ENCODE measurements at regions not wholly inside any gene's neighbourhood (a gene's known extent, or its start where the extent isn't known, plus 50 kb on each side); places are given as distances from the start of the nearest gene placed in this dataset.

DNA sequence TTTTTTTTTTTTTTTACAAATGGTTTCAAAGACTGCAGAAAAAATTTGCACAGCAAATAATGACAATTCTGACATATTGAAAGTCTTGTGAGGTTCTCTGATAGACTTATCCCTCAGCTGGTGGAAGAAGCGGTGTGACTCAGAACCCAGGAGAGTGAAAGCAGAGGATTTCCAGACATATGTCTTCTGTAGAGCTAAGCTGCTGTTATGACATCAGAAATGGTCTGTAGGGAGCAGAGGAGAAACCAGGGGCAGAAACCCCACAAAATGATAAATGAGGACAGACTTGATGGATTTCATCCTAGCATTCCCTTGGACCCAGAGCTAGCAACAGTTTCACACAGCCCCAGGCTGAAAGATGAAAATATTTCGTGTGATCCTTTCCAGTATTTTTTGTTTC lies 582.6 kb downstream of the METTL15 start:
- TF ChIP-seq, protein P1, sequence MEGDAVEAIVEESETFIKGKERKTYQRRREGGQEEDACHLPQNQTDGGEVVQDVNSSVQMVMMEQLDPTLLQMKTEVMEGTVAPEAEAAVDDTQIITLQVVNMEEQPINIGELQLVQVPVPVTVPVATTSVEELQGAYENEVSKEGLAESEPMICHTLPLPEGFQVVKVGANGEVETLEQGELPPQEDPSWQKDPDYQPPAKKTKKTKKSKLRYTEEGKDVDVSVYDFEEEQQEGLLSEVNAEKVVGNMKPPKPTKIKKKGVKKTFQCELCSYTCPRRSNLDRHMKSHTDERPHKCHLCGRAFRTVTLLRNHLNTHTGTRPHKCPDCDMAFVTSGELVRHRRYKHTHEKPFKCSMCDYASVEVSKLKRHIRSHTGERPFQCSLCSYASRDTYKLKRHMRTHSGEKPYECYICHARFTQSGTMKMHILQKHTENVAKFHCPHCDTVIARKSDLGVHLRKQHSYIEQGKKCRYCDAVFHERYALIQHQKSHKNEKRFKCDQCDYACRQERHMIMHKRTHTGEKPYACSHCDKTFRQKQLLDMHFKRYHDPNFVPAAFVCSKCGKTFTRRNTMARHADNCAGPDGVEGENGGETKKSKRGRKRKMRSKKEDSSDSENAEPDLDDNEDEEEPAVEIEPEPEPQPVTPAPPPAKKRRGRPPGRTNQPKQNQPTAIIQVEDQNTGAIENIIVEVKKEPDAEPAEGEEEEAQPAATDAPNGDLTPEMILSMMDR (IDR thresholded peaks at IDR 0.05), result no peak
- TF ChIP-seq POLR2A (IDR thresholded peaks at IDR 0.05), result no peak

Data from thyroid gland (tissue), 4 donors.